ENCODE measurements at regions not wholly inside any gene's neighbourhood (a gene's known extent, or its start where the extent isn't known, plus 50 kb on each side); places are given as distances from the start of the nearest gene placed in this dataset.
A peak's percentile ranks its signal among the peaks of the same experiment; 100 is the strongest.

GRCh38 chr5:68924481-68925145 lies 169.2 kb upstream of the SLC30A5 start:
- H3K9me3 ChIP-seq (ENCODE audit: control insufficient read depth in 2 of 3, insufficient read depth in 1 of 3, low read length in 3 of 3), result no peaks in the 10 kb centered on the region
- H3K27ac ChIP-seq (ENCODE audit: low read depth in 2 of 2, low read length in 2 of 2), result no peak overlapping the region
- H3K4me3 ChIP-seq (ENCODE audit: low read length in 3 of 3), result no peak overlapping the region
- DNase-seq (peak in 2 of 5 donors; percentile 11 to 23), FAIRE-seq (no peak)
- no peak overlapping the region for H3K9ac ChIP-seq (ENCODE audit: low read length in 3 of 3)
- TF ChIP-seq CTCF (IDR thresholded peaks at IDR 0.05; ENCODE audit: borderline replicate concordance, extremely low read depth, insufficient read depth), result no peak
- peaks cover 0 to 11% (median 0%) of the 10 kb centered on the region in 3 donors for H3K4me1 ChIP-seq (ENCODE audit: control insufficient read depth in 2 of 3, insufficient read depth in 2 of 3, low read depth in 1 of 3, low read length in 3 of 3)
- H3K27me3 ChIP-seq (ENCODE audit: control insufficient read depth, insufficient read depth, low read length), result no peaks in the 10 kb centered on the region
- intact Hi-C loops (cut with DNase I), result no loop called here
- no peaks in the 10 kb centered on the region for H3K36me3 ChIP-seq (ENCODE audit: control insufficient read depth in 2 of 3, insufficient read depth in 3 of 3, low read length in 3 of 3)

DNA sequence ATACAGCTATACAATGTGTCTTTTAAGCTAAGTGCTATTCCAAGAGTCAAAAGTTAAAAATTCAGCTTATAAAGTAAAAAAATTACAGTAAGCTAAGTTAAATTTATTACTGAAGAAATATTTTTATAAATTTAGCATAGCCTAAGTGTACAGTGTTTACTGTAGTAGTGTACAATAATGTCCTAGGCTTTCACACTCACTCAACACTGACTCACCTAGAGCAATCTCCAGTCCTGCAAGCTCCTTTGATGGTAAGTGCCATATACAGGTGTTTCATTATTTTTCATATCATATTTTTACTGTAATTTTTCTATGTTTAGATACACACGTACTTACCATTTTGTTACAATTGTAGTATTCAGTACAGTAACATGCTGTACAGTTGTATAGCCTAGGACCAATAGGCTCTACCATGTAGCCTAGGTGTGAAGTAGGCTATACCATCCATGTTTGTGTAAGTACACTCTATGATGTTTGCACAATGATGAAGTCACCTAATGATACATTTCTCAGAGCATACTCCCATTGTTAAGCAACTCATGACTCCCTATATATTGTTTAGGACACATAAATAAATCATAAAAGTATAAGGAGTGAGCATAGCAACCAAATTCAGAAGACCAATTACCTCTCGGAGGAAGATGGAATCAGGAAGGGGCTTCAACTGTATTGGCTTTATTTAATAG lies 165.1 kb upstream of the SLC30A5 start:
- peaks cover 0 to 8% (median 3%) of the 10 kb centered on the region in 3 donors for H3K9me3 ChIP-seq (ENCODE audit: control insufficient read depth in 2 of 3, insufficient read depth in 1 of 3, low read length in 3 of 3)
- FAIRE-seq, result no peak
- no peak overlapping the region for H3K4me3 ChIP-seq (ENCODE audit: low read length in 3 of 3)
- TF ChIP-seq CTCF (IDR thresholded peaks at IDR 0.05; ENCODE audit: borderline replicate concordance, extremely low read depth, insufficient read depth), result no peak
- no peaks in the 10 kb centered on the region for H3K27me3 ChIP-seq (ENCODE audit: control insufficient read depth, insufficient read depth, low read length)
- H3K9ac ChIP-seq (ENCODE audit: low read length in 3 of 3), result no peak overlapping the region
- H3K27ac ChIP-seq (ENCODE audit: low read depth in 2 of 2, low read length in 2 of 2), result no peak overlapping the region
- no peaks in the 10 kb centered on the region for H3K36me3 ChIP-seq (ENCODE audit: control insufficient read depth in 2 of 3, insufficient read depth in 3 of 3, low read length in 3 of 3)
- H3K4me1 ChIP-seq (ENCODE audit: control insufficient read depth in 2 of 3, insufficient read depth in 2 of 3, low read depth in 1 of 3, low read length in 3 of 3), result peaks cover 0 to 9% (median 0%) of the 10 kb centered on the region in 3 donors
- intact Hi-C loops (cut with DNase I), result no loop called here
- DNase-seq, result no peak

DNA sequence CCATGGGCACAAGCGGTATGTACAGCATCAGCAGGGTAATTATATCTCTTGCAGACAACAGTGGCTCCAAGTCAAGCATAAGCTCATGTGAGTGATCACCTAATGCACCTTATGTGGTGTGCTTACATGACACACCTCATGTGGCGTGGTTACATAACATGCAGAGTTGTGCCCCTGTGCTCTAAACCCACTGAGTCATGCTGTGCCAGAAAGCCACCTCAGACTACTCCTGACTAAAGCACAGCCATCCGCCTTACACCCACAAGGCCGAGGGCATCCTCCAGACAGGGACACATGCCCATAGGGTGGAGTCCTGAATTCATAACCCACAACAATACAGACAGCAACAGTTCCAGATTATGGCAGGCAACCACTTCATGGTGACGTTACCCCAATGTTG lies 163.7 kb upstream of the SLC30A5 start:
- Histone ChIP-seq H3K4me1 (ENCODE audit: control insufficient read depth in 2 of 3, insufficient read depth in 2 of 3, low read depth in 1 of 3, low read length in 3 of 3) (peaks cover 0 to under 1% (median 0%) of the 10 kb centered on the region in 3 donors), H3K36me3 (ENCODE audit: control insufficient read depth in 2 of 3, insufficient read depth in 3 of 3, low read length in 3 of 3) (no peaks in the 10 kb centered on the region), H3K9ac (ENCODE audit: low read length in 3 of 3) (no peak overlapping the region), H3K9me3 (ENCODE audit: control insufficient read depth in 2 of 3, insufficient read depth in 1 of 3, low read length in 3 of 3) (peaks cover 0 to 8% (median 3%) of the 10 kb centered on the region in 3 donors), H3K27me3 (ENCODE audit: control insufficient read depth, insufficient read depth, low read length) (no peaks in the 10 kb centered on the region), H3K4me3 (ENCODE audit: low read length in 3 of 3) (no peak overlapping the region), H3K27ac (ENCODE audit: low read depth in 2 of 2, low read length in 2 of 2) (no peak overlapping the region)
- no peak for FAIRE-seq
- no peak for TF ChIP-seq CTCF (IDR thresholded peaks at IDR 0.05; ENCODE audit: borderline replicate concordance, extremely low read depth, insufficient read depth)
- DNase-seq, result no peak
- intact Hi-C loops (cut with DNase I), result no loop called here

Data from kidney (tissue), 13 donors.